K562 (cell line): ENCODE measurements at regions not wholly inside any gene's neighbourhood (a gene's known extent, or its start where the extent isn't known, plus 50 kb on each side); places are given as distances from the start of the nearest gene placed in this dataset.

Experiments used
- ATAC-seq: fragments of 200-7000 bp; cut with Tn5 transposase; 3 replicates; pipeline ENCODE4 v1.9.1; 2020; ENCODE audit warnings: moderate library complexity
- BruUV-seq: library from RNA; stranded (reverse); fragments of 400-500 nt; replicated peaks from 2 replicates; lab custom pipeline; 2021; lab: Mats Ljungman, UMichigan
- CTCF ChIA-PET: fragments of 300-600 bp; formaldehyde crosslinking; extraction: SDS; loops from one replicate; lab custom pipeline; 2021; ENCODE audit warnings: low intra/inter-chr PET ratio; lab: Yijun Ruan, JAX
- POLR2A ChIA-PET: fragments of 300-600, 350-650 bp; sonication (Branson Sonifier 250); formaldehyde crosslinking; extraction: SDS; loops from one replicate; lab custom pipeline; 2021; ENCODE audit warnings: antibody characterized with exemption, inconsistent platforms; lab: Yijun Ruan, JAX
- DNase-seq, 4 experiments: peaks; one replicate each; pipeline versions ENCODE4 v3.0.0 to v3.0.0-alpha.2; 2011 to 2018; ENCODE audit warnings: low spot score in 3 of 4, mixed read lengths in 3 of 4; ENCODE audit errors: extremely low read depth in 1 of 4
- FAIRE-seq: peaks from 2 replicates; lab custom pipeline; 2011; peaks lifted over from hg19 to GRCh38; lab: Jason Lieb, UNC
- H2AFZ ChIP-seq: 2 replicates; pipeline ENCODE4 v1.6.0; 2011; ENCODE audit warnings: low read depth, low read length, control low read depth, inconsistent platforms
- H3K27ac ChIP-seq: fragments of 200-600 bp; 3 replicates; pipeline ENCODE4 v1.8.0; 2011; ENCODE audit warnings: low read depth, mild to moderate bottlenecking, control low read depth, inconsistent platforms, low read length, moderate library complexity, mixed read lengths; ENCODE audit errors: extremely low read depth
- H3K27me3 ChIP-seq, 2 experiments: fragments of 300-600 bp in 1 of 2; 2 replicates in 1 of 2; 3 replicates in 1 of 2; pipeline versions ENCODE4 v1.6.0 to v1.8.0; 2011; ENCODE audit warnings: inconsistent platforms in 2 of 2, low read length in 2 of 2, mild to moderate bottlenecking in 1 of 2, mixed read lengths in 1 of 2, moderate library complexity in 1 of 2; ENCODE audit not compliant: control insufficient read depth in 2 of 2, insufficient read depth in 2 of 2
- H3K36me3 ChIP-seq: fragments of 300-600 bp; 3 replicates; pipeline ENCODE4 v1.8.0; 2011; ENCODE audit warnings: mild to moderate bottlenecking, low read length, inconsistent platforms; ENCODE audit not compliant: control insufficient read depth, insufficient read depth
- H3K4me1 ChIP-seq, 2 experiments: fragments of 200-600 bp in 1 of 2; replicated peaks in 1 of 2; 2 replicates in 1 of 2; 3 replicates in 1 of 2; pipeline versions ENCODE4 v1.5.1 to v1.8.0; 2011; ENCODE audit warnings: inconsistent platforms in 2 of 2, low read length in 2 of 2, mild to moderate bottlenecking in 1 of 2, mixed read lengths in 1 of 2, moderate library complexity in 1 of 2; ENCODE audit not compliant: control insufficient read depth in 2 of 2, insufficient read depth in 2 of 2
- H3K4me2 ChIP-seq: 2 replicates; pipeline ENCODE4 v1.6.1; 2011; ENCODE audit warnings: low read length, control low read depth, inconsistent platforms, mixed read lengths; ENCODE audit not compliant: insufficient read depth
- H3K4me3 ChIP-seq: fragments of 200-600 bp; sonication (generic), shearing (Covaris generic); 2 replicates; pipeline ENCODE4 v1.5.1; 2016; ENCODE audit warnings: control low read depth, inconsistent platforms
- H3K79me2 ChIP-seq: fragments of 200-600 bp; 3 replicates; pipeline ENCODE4 v1.8.0; 2011; ENCODE audit warnings: low read length, inconsistent platforms; ENCODE audit not compliant: control insufficient read depth, insufficient read depth
- H3K9ac ChIP-seq, 2 experiments: 2 replicates each; pipeline versions ENCODE4 v1.6.0 to v1.6.1; 2011; ENCODE audit warnings: low read depth in 2 of 2, low read length in 2 of 2, control low read depth in 1 of 2, inconsistent platforms in 1 of 2, mild to moderate bottlenecking in 1 of 2, mixed read lengths in 1 of 2; ENCODE audit not compliant: insufficient read depth in 1 of 2
- H3K9me1 ChIP-seq: one replicate; pipeline ENCODE4 v1.6.0; 2011; ENCODE audit warnings: inconsistent platforms, mild to moderate bottlenecking, low read length, moderate library complexity; ENCODE audit not compliant: control insufficient read depth, insufficient read depth
- H3K9me3 ChIP-seq: replicated peaks from 2 replicates; pipeline ENCODE4 v1.5.1; 2011; ENCODE audit warnings: low read depth, low read length, inconsistent platforms; ENCODE audit not compliant: control insufficient read depth, insufficient read depth
- H4K20me1 ChIP-seq: replicated peaks from 2 replicates; pipeline ENCODE4 v1.6.1; 2011; ENCODE audit warnings: low read length, inconsistent platforms, mixed read lengths; ENCODE audit not compliant: control insufficient read depth, insufficient read depth
- BRF2 ChIP-seq: IDR thresholded peaks from 3 replicates; pipeline ENCODE4 v1.6.1; 2011; ENCODE audit warnings: borderline replicate concordance, mild to moderate bottlenecking; ENCODE audit not compliant: insufficient read length, insufficient read depth
- CBX5 ChIP-seq: IDR thresholded peaks from 2 replicates; pipeline ENCODE4 v1.6.1; 2014; ENCODE audit warnings: low read depth, borderline replicate concordance
- FOS ChIP-seq: IDR thresholded peaks from 3 replicates; pipeline ENCODE4 v1.6.1; 2011; ENCODE audit not compliant: insufficient read length; ENCODE audit errors: extremely low read depth
- HMBOX1 ChIP-seq: sonication (generic); IDR thresholded peaks from 2 replicates; pipeline ENCODE4 v1.6.1; 2016
- JUND ChIP-seq, 2 experiments: IDR thresholded peaks; 2 replicates in 1 of 2; 3 replicates in 1 of 2; pipeline ENCODE4 v1.6.1; 2011; ENCODE audit warnings: borderline replicate concordance in 2 of 2, low read depth in 2 of 2, low read length in 2 of 2, improper control_type of control experiment in 1 of 2, missing biosample characterization in 1 of 2, missing genetic modification characterization in 1 of 2, missing genetic modification reagents in 1 of 2
- RBM17 ChIP-seq: fragments of 200-400 bp; formaldehyde crosslinking; IDR thresholded peaks from 2 replicates; pipeline ENCODE4 v1.6.1; 2017; ENCODE audit warnings: low read depth, mild to moderate bottlenecking, low read length, borderline replicate concordance
- TAL1 ChIP-seq: fragments of 450-650 bp; IDR thresholded peaks from 2 replicates; pipeline ENCODE4 v1.6.1; 2016; ENCODE audit warnings: mild to moderate bottlenecking
- ZNF384 ChIP-seq: IDR thresholded peaks from 2 replicates; pipeline ENCODE4 v1.6.1; 2012; ENCODE audit warnings: low read depth, low read length, improper control_type of control experiment
- WGBS: fragments of 100-300 bp; shearing (Covaris generic); methylation state at CpG from one replicate; pipeline ENCODE4 v1.1.6; 2016; ENCODE audit warnings: low coverage, mixed read lengths; ENCODE audit not compliant: insufficient coverage; ENCODE audit errors: missing lambda C conversion rate; 5-methylcytosine and 5-hydroxymethylcytosine counted together
- in situ Hi-C: fragments of 300-500 bp; cut with MboI; formaldehyde crosslinking; loops from 4 replicates; pipeline ENCODE4 v1.15.0; 2018; ENCODE audit warnings: inconsistent platforms, mixed read lengths
- intact Hi-C: fragments of 100-400 bp; cut with micrococcal nuclease; formaldehyde crosslinking; loops from 2 replicates; pipeline ENCODE4 v1.14.2; 2022
- TF ChIP-seq, protein P1 (sequence below): fragments of 250-450 bp; sonication (Bioruptor Pico); IDR thresholded peaks from 2 replicates; pipeline ENCODE4 v1.4.0; 2020; ENCODE audit warnings: mild to moderate bottlenecking, moderate library complexity
- TF ChIP-seq, protein P2 (sequence below): fragments of 450-650 bp; IDR thresholded peaks from 2 replicates; pipeline ENCODE4 v1.6.1; 2018; ENCODE audit warnings: mild to moderate bottlenecking, low read depth; ENCODE audit not compliant: partially characterized antibody

DNA sequence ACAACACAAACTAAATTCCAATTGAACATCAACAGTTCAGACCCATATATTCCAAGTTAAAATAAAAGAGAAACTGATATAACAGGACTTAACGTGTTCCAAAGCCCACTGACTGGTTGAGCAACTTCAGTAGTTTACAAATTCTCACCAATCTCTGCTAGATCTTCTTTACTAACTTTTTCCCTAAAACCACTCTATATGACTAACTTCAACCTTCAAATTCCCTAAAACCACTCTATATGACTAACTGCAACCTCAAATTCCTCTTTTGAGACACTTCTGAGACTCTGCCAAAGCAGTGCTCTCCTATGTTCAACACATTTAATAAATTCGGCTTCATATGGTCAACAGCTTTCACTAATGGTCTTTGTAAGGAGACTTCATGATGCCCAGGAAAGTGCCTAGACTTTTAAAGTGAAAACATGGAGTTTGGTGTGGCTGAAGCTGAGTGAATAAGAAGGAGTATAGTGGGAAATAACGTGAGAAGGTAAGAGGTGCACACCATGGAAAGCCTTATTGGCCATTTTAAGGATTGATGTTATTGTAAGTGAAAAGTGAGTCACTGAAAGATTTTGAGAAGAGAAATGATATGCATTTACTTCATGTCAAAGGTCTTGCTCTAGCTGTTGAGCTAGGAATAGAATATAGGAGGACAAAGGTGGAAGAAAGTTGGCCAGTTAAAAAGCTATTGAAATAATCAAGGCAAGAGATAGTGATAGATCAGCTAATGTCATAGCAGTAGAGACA is 134.0 kb upstream of the HCRTR2 start (continued):
- TF ChIP-seq, protein P1, sequence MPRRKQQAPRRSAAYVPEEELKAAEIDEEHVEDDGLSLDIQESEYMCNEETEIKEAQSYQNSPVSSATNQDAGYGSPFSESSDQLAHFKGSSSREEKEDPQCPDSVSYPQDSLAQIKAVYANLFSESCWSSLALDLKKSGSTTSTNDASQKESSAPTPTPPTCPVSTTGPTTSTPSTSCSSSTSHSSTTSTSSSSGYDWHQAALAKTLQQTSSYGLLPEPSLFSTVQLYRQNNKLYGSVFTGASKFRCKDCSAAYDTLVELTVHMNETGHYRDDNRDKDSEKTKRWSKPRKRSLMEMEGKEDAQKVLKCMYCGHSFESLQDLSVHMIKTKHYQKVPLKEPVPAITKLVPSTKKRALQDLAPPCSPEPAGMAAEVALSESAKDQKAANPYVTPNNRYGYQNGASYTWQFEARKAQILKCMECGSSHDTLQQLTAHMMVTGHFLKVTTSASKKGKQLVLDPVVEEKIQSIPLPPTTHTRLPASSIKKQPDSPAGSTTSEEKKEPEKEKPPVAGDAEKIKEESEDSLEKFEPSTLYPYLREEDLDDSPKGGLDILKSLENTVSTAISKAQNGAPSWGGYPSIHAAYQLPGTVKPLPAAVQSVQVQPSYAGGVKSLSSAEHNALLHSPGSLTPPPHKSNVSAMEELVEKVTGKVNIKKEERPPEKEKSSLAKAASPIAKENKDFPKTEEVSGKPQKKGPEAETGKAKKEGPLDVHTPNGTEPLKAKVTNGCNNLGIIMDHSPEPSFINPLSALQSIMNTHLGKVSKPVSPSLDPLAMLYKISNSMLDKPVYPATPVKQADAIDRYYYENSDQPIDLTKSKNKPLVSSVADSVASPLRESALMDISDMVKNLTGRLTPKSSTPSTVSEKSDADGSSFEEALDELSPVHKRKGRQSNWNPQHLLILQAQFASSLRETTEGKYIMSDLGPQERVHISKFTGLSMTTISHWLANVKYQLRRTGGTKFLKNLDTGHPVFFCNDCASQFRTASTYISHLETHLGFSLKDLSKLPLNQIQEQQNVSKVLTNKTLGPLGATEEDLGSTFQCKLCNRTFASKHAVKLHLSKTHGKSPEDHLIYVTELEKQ (CRISPR knock-in tag) = no peak
- no peak for TF ChIP-seq FOS

GRCh38 chr6:55046869-55047422 is 127.4 kb upstream of the HCRTR2 start:
- BruUV-seq = no TSS peak
- no peak for ATAC-seq
- intact Hi-C loops = no loop called here
- H3K27me3 ChIP-seq = no peaks in the 10 kb centered on the region
- ChIA-PET CTCF (no interaction called here), POLR2A (no interaction called here)
- no peaks in the 10 kb centered on the region for H3K36me3 ChIP-seq
- H2AFZ ChIP-seq = no peak overlapping the region
- H4K20me1 ChIP-seq = no peaks in the 10 kb centered on the region
- no peak overlapping the region for H3K27ac ChIP-seq
- no peak for FAIRE-seq
- no peaks in the 10 kb centered on the region for H3K4me1 ChIP-seq
- no peak overlapping the region for H3K4me2 ChIP-seq
- no peaks in the 10 kb centered on the region; the same call in 1 of the 2 replicates for H3K9me3 ChIP-seq
- no peak for DNase-seq
- H3K9me1 ChIP-seq = no peaks in the 10 kb centered on the region
- no peak overlapping the region for H3K4me3 ChIP-seq
- in situ Hi-C loops = no loop called here
- 2% methylated on average over 4 of the region's 4 CpGs for WGBS
- no peaks in the 10 kb centered on the region for H3K79me2 ChIP-seq
- no peak overlapping the region for H3K9ac ChIP-seq
- TF ChIP-seq, protein P2, sequence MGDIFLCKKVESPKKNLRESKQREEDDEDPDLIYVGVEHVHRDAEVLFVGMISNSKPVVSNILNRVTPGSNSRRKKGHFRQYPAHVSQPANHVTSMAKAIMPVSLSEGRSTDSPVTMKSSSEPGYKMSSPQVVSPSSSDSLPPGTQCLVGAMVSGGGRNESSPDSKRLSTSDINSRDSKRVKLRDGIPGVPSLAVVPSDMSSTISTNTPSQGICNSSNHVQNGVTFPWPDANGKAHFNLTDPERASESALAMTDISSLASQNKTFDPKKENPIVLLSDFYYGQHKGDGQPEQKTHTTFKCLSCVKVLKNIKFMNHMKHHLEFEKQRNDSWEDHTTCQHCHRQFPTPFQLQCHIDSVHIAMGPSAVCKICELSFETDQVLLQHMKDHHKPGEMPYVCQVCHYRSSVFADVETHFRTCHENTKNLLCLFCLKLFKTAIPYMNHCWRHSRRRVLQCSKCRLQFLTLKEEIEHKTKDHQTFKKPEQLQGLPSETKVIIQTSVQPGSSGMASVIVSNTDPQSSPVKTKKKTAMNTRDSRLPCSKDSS = no peak
- no peak for TF ChIP-seq HMBOX1
- no peak for TF ChIP-seq ZNF384
- TF ChIP-seq RBM17 = no peak
- no peak for TF ChIP-seq TAL1
- no peak for TF ChIP-seq BRF2
- no peak for TF ChIP-seq JUND (IDR thresholded peaks at IDR 0.05; ENCODE audit: borderline replicate concordance, low read depth, low read length)
- TF ChIP-seq JUND (tag; IDR thresholded peaks at IDR 0.05; ENCODE audit: borderline replicate concordance, low read depth, low read length) = no peak
- no peak for TF ChIP-seq CBX5
